C4-2B (cell line): ENCODE measurements at regions not wholly inside any gene's neighbourhood (a gene's known extent, or its start where the extent isn't known, plus 50 kb on each side); places are given as distances from the start of the nearest gene placed in this dataset.

Experiments used
- ZFX ChIP-seq: fragments of 450-650 bp; IDR thresholded peaks from 2 replicates; pipeline ENCODE4 v1.6.1; 2017
- TF ChIP-seq, protein P1 (sequence below): fragments of 450-650 bp; conservative IDR thresholded peaks from 2 replicates; pipeline ENCODE4 v1.5.1; 2017; ENCODE audit warnings: mild to moderate bottlenecking

GRCh38 chr18:41165625-41166024 is 789.4 kb upstream of the PIK3C3 start:
- TF ChIP-seq, protein P1, sequence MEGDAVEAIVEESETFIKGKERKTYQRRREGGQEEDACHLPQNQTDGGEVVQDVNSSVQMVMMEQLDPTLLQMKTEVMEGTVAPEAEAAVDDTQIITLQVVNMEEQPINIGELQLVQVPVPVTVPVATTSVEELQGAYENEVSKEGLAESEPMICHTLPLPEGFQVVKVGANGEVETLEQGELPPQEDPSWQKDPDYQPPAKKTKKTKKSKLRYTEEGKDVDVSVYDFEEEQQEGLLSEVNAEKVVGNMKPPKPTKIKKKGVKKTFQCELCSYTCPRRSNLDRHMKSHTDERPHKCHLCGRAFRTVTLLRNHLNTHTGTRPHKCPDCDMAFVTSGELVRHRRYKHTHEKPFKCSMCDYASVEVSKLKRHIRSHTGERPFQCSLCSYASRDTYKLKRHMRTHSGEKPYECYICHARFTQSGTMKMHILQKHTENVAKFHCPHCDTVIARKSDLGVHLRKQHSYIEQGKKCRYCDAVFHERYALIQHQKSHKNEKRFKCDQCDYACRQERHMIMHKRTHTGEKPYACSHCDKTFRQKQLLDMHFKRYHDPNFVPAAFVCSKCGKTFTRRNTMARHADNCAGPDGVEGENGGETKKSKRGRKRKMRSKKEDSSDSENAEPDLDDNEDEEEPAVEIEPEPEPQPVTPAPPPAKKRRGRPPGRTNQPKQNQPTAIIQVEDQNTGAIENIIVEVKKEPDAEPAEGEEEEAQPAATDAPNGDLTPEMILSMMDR, result no peak
- TF ChIP-seq ZFX, result no peak
